HEK293 (cell line): ENCODE measurements at regions not wholly inside any gene's neighbourhood (a gene's known extent, or its start where the extent isn't known, plus 50 kb on each side); places are given as distances from the start of the nearest gene placed in this dataset.

Experiments used
- CTCF ChIA-PET: fragments of 350-600 bp; formaldehyde crosslinking; extraction: SDS; loops from one replicate; lab custom pipeline; 2021; ENCODE audit warnings: antibody characterized with exemption; lab: Yijun Ruan, JAX
- POLR2A ChIA-PET: fragments of 300-600 bp; formaldehyde crosslinking; extraction: SDS; loops from one replicate; lab custom pipeline; 2020; ENCODE audit warnings: antibody characterized with exemption, inconsistent platforms; lab: Yijun Ruan, JAX
- H3K27ac ChIP-seq: fragments of 200-500 bp; sonication (Bioruptor generic); 2 replicates; pipeline ENCODE4 v1.5.1; 2014; ENCODE audit warnings: low read depth, low read length, control low read depth, inconsistent platforms; ENCODE audit errors: extremely low read depth
- H3K36me3 ChIP-seq, 2 experiments: fragments of 200-500 bp in 1 of 2; sonication (Bioruptor generic) in 1 of 2; 1 replicate in 1 of 2; 2 replicates in 1 of 2; pipeline ENCODE4 v1.5.1; 2014 to 2017; ENCODE audit warnings: inconsistent platforms in 2 of 2, low read length in 2 of 2; ENCODE audit not compliant: control insufficient read depth in 2 of 2, insufficient read depth in 1 of 2
- H3K4me1 ChIP-seq: fragments of 200-500 bp; sonication (Bioruptor generic); 2 replicates; pipeline ENCODE4 v1.5.1; 2014; ENCODE audit warnings: mild to moderate bottlenecking, low read length, inconsistent platforms; ENCODE audit not compliant: control insufficient read depth, insufficient read depth
- H3K4me3 ChIP-seq: 2 replicates; pipeline ENCODE4 v1.5.1; 2011; ENCODE audit warnings: low read depth, mild to moderate bottlenecking, control low read depth, low read length, moderate library complexity
- H3K9me3 ChIP-seq: fragments of 200-500 bp; sonication (Bioruptor generic); 2 replicates; pipeline ENCODE4 v1.5.1; 2014; ENCODE audit warnings: low read depth, low read length, inconsistent platforms; ENCODE audit not compliant: control insufficient read depth, insufficient read depth
- GLI4 ChIP-seq: fragments of 450-650 bp; formaldehyde crosslinking; IDR thresholded peaks from 2 replicates; pipeline ENCODE4 v1.5.1; 2016; ENCODE audit warnings: missing biosample characterization, missing genetic modification characterization
- HOXD13 ChIP-seq: sonication (generic); formaldehyde crosslinking; IDR thresholded peaks from 2 replicates; pipeline ENCODE4 v1.8.0; 2022; ENCODE audit warnings: missing genetic modification reagents, borderline replicate concordance
- OSR2 ChIP-seq: fragments of 450-650 bp; formaldehyde crosslinking; IDR thresholded peaks from 2 replicates; pipeline ENCODE4 v1.5.1; 2016; ENCODE audit warnings: missing biosample characterization, missing genetic modification characterization
- SP3 ChIP-seq: fragments of 450-650 bp; formaldehyde crosslinking; IDR thresholded peaks from 2 replicates; pipeline ENCODE4 v1.5.1; 2016; ENCODE audit warnings: missing biosample characterization, missing genetic modification characterization
- ZEB2 ChIP-seq: fragments of 450-650 bp; formaldehyde crosslinking; IDR thresholded peaks from 2 replicates; pipeline ENCODE4 v1.5.1; 2016; ENCODE audit warnings: missing biosample characterization, missing genetic modification characterization
- ZNF10 ChIP-seq: fragments of 450-650 bp; formaldehyde crosslinking; IDR thresholded peaks from 2 replicates; pipeline ENCODE4 v1.5.1; 2017; ENCODE audit warnings: missing biosample characterization, missing genetic modification characterization
- ZNF133 ChIP-seq: fragments of 450-650 bp; formaldehyde crosslinking; IDR thresholded peaks from 2 replicates; pipeline ENCODE4 v1.5.1; 2016; ENCODE audit warnings: missing biosample characterization, missing genetic modification characterization
- ZNF140 ChIP-seq: fragments of 450-650 bp; formaldehyde crosslinking; IDR thresholded peaks from 2 replicates; pipeline ENCODE4 v1.5.1; 2016; ENCODE audit warnings: missing biosample characterization, missing genetic modification characterization
- ZNF202 ChIP-seq: fragments of 450-650 bp; formaldehyde crosslinking; IDR thresholded peaks from 2 replicates; pipeline ENCODE4 v1.5.1; 2016; ENCODE audit warnings: missing biosample characterization, missing genetic modification characterization, borderline replicate concordance
- ZNF23 ChIP-seq: fragments of 450-650 bp; formaldehyde crosslinking; IDR thresholded peaks from 2 replicates; pipeline ENCODE4 v1.5.1; 2016; ENCODE audit warnings: missing biosample characterization, missing genetic modification characterization, borderline replicate concordance
- ZNF274 ChIP-seq, 2 experiments: fragments of 200-500 bp in 1 of 2; fragments of 450-650 bp in 1 of 2; sonication (Bioruptor generic) in 1 of 2; formaldehyde crosslinking in 1 of 2; IDR thresholded peaks; 2 replicates each; pipeline versions ENCODE4 v1.5.1 to v1.6.1; 2014 to 2016; ENCODE audit warnings: borderline replicate concordance in 1 of 2, inconsistent platforms in 1 of 2, low read length in 1 of 2, missing biosample characterization in 1 of 2, missing genetic modification characterization in 1 of 2
- ZNF311 ChIP-seq: fragments of 450-650 bp; formaldehyde crosslinking; IDR thresholded peaks from 2 replicates; pipeline ENCODE4 v1.5.1; 2017; ENCODE audit warnings: missing biosample characterization, missing genetic modification characterization, borderline replicate concordance
- ZNF362 ChIP-seq: fragments of 450-650 bp; formaldehyde crosslinking; IDR thresholded peaks from 2 replicates; pipeline ENCODE4 v1.5.1; 2016; ENCODE audit warnings: missing biosample characterization, missing genetic modification characterization
- ZNF416 ChIP-seq: fragments of 450-650 bp; formaldehyde crosslinking; IDR thresholded peaks from 2 replicates; pipeline ENCODE4 v1.5.1; 2016; ENCODE audit warnings: missing biosample characterization, missing genetic modification characterization
- ZNF423 ChIP-seq: fragments of 450-650 bp; formaldehyde crosslinking; IDR thresholded peaks from 2 replicates; pipeline ENCODE4 v1.5.1; 2016; ENCODE audit warnings: missing biosample characterization, missing genetic modification characterization
- ZNF560 ChIP-seq: fragments of 450-650 bp; formaldehyde crosslinking; IDR thresholded peaks from 2 replicates; pipeline ENCODE4 v1.5.1; 2017; ENCODE audit warnings: missing biosample characterization, missing genetic modification characterization, borderline replicate concordance
- ZNF610 ChIP-seq: fragments of 450-650 bp; formaldehyde crosslinking; IDR thresholded peaks from 2 replicates; pipeline ENCODE4 v1.5.1; 2016; ENCODE audit warnings: missing biosample characterization, missing genetic modification characterization, borderline replicate concordance
- ZNF658 ChIP-seq: fragments of 450-650 bp; formaldehyde crosslinking; IDR thresholded peaks from 2 replicates; pipeline ENCODE4; 2016; ENCODE audit warnings: missing biosample characterization, missing genetic modification characterization
- ZNF664 ChIP-seq: fragments of 450-650 bp; formaldehyde crosslinking; IDR thresholded peaks from 2 replicates; pipeline ENCODE4 v1.5.1; 2016; ENCODE audit warnings: missing biosample characterization, missing genetic modification characterization
- ZNF670 ChIP-seq: fragments of 450-650 bp; formaldehyde crosslinking; IDR thresholded peaks from 2 replicates; pipeline ENCODE4 v1.5.1; 2016; ENCODE audit warnings: missing biosample characterization, missing genetic modification characterization, low read depth
- ZNF768 ChIP-seq: fragments of 450-650 bp; formaldehyde crosslinking; IDR thresholded peaks from 2 replicates; pipeline ENCODE4 v1.5.1; 2018; ENCODE audit warnings: missing biosample characterization, mild to moderate bottlenecking, missing genetic modification characterization
- ZXDB ChIP-seq: fragments of 450-650 bp; formaldehyde crosslinking; IDR thresholded peaks from 2 replicates; pipeline ENCODE4 v1.5.1; 2016; ENCODE audit warnings: missing biosample characterization, missing genetic modification characterization
- TF ChIP-seq, protein P1 (sequence below): fragments of 450-650 bp; formaldehyde crosslinking; IDR thresholded peaks from 2 replicates; pipeline ENCODE4 v1.5.1; 2017; ENCODE audit warnings: missing biosample characterization, missing genetic modification characterization
- TF ChIP-seq, protein P2 (sequence below): sonication (generic); formaldehyde crosslinking; IDR thresholded peaks from 2 replicates; pipeline ENCODE4 v1.8.1; 2022; ENCODE audit warnings: mild to moderate bottlenecking, moderate library complexity, missing genetic modification reagents
- TF ChIP-seq, protein P3 (sequence below): fragments of 450-650 bp; IDR thresholded peaks from 2 replicates; pipeline ENCODE4 v1.5.1; 2018; ENCODE audit warnings: missing biosample characterization, mild to moderate bottlenecking, missing genetic modification characterization
- TF ChIP-seq, protein P4 (sequence below): fragments of 450-650 bp; formaldehyde crosslinking; optimal IDR thresholded peaks from 2 replicates; pipeline ENCODE3; 2016; ENCODE audit warnings: missing biosample characterization, mild to moderate bottlenecking, missing genetic modification characterization
- TF ChIP-seq, protein P5 (sequence below): fragments of 450-650 bp; formaldehyde crosslinking; IDR thresholded peaks from 2 replicates; pipeline ENCODE4 v1.5.1; 2016; ENCODE audit warnings: missing biosample characterization, missing genetic modification characterization

- Histone ChIP-seq H3K36me3 (no peaks in the 10 kb centered on the region), H3K4me1 (no peaks in the 10 kb centered on the region), H3K9me3 (no peaks in the 10 kb centered on the region), H3K27ac (no peak overlapping the region), H3K4me3 (no peak overlapping the region)
- POLR2A ChIA-PET: no interaction called here
- TF ChIP-seq ZNF610 (tag by site-specific recombination): no peak
- no peak for TF ChIP-seq ZNF658 (tag by site-specific recombination)
- no peak for TF ChIP-seq ZNF423 (tag by site-specific recombination)
- TF ChIP-seq OSR2 (tag by site-specific recombination): no peak
- no peak for TF ChIP-seq ZNF202 (tag by site-specific recombination)
- TF ChIP-seq, protein P1, sequence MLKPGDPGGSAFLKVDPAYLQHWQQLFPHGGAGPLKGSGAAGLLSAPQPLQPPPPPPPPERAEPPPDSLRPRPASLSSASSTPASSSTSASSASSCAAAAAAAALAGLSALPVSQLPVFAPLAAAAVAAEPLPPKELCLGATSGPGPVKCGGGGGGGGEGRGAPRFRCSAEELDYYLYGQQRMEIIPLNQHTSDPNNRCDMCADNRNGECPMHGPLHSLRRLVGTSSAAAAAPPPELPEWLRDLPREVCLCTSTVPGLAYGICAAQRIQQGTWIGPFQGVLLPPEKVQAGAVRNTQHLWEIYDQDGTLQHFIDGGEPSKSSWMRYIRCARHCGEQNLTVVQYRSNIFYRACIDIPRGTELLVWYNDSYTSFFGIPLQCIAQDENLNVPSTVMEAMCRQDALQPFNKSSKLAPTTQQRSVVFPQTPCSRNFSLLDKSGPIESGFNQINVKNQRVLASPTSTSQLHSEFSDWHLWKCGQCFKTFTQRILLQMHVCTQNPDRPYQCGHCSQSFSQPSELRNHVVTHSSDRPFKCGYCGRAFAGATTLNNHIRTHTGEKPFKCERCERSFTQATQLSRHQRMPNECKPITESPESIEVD (tag by site-specific recombination): no peak
- TF ChIP-seq ZNF560 (tag by site-specific recombination): no peak
- no peak for TF ChIP-seq ZXDB (tag by site-specific recombination)
- no peak for TF ChIP-seq ZNF274 (IDR thresholded peaks at IDR 0.05; ENCODE audit: low read length)
- no peak for TF ChIP-seq ZNF274 (tag by site-specific recombination; IDR thresholded peaks at IDR 0.05; ENCODE audit: borderline replicate concordance)
- TF ChIP-seq, protein P2, sequence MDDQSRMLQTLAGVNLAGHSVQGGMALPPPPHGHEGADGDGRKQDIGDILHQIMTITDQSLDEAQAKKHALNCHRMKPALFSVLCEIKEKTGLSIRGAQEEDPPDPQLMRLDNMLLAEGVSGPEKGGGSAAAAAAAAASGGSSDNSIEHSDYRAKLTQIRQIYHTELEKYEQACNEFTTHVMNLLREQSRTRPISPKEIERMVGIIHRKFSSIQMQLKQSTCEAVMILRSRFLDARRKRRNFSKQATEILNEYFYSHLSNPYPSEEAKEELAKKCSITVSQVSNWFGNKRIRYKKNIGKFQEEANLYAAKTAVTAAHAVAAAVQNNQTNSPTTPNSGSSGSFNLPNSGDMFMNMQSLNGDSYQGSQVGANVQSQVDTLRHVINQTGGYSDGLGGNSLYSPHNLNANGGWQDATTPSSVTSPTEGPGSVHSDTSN (CRISPR knock-in tag): no peak
- TF ChIP-seq SP3 (tag by site-specific recombination): no peak
- TF ChIP-seq ZEB2: no peak
- TF ChIP-seq, protein P3, sequence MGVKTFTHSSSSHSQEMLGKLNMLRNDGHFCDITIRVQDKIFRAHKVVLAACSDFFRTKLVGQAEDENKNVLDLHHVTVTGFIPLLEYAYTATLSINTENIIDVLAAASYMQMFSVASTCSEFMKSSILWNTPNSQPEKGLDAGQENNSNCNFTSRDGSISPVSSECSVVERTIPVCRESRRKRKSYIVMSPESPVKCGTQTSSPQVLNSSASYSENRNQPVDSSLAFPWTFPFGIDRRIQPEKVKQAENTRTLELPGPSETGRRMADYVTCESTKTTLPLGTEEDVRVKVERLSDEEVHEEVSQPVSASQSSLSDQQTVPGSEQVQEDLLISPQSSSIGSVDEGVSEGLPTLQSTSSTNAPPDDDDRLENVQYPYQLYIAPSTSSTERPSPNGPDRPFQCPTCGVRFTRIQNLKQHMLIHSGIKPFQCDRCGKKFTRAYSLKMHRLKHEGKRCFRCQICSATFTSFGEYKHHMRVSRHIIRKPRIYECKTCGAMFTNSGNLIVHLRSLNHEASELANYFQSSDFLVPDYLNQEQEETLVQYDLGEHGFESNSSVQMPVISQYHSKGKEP (tag by site-specific recombination): no peak
- no peak for TF ChIP-seq ZNF362 (tag by site-specific recombination)
- no peak for TF ChIP-seq HOXD13 (CRISPR knock-in tag)
- no peak for TF ChIP-seq ZNF768 (tag by site-specific recombination)
- CTCF ChIA-PET: interaction anchor here (0.6 to 0.7 kb wide), 2 partner anchors 27 to 29 kb away, joined by 3 read pairs; no protein-coding TSS in a partner anchor
These were observed 416.9 kb downstream of the PSAT1 start for GRCh38 chr9:78713614-78714405.

DNA sequence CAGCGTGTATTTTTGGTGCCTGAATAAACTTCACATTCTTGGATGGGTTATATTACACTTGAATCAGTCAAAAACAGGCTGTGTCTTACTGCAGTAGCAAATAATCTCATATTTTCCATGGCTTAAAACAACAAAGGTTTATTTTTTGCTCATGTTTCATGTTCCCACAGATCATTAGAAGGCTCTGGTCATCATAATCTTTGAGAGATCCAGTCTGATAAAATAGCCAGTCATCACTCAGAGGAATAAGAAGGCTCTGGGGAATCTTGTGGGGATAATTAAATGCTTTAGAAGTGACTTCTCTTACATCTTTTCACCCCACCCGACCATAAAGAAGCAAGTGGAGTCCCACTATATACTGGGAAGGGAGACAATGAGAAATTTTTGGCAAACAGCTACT is 417.7 kb downstream of the PSAT1 start:
- H3K27ac ChIP-seq: no peak overlapping the region
- no peak for TF ChIP-seq ZNF311 (tag by site-specific recombination)
- no peak for TF ChIP-seq ZNF423 (tag by site-specific recombination)
- TF ChIP-seq, protein P4, sequence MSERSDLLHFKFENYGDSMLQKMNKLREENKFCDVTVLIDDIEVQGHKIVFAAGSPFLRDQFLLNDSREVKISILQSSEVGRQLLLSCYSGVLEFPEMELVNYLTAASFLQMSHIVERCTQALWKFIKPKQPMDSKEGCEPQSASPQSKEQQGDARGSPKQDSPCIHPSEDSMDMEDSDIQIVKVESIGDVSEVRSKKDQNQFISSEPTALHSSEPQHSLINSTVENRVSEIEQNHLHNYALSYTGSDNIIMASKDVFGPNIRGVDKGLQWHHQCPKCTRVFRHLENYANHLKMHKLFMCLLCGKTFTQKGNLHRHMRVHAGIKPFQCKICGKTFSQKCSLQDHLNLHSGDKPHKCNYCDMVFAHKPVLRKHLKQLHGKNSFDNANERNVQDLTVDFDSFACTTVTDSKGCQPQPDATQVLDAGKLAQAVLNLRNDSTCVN: no peak
- TF ChIP-seq ZNF133 (tag by site-specific recombination): no peak
- TF ChIP-seq ZNF664 (tag by site-specific recombination): no peak
- TF ChIP-seq, protein P5, sequence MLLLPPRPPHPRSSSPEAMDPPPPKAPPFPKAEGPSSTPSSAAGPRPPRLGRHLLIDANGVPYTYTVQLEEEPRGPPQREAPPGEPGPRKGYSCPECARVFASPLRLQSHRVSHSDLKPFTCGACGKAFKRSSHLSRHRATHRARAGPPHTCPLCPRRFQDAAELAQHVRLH (tag by site-specific recombination): no peak
- TF ChIP-seq ZNF416 (tag by site-specific recombination): no peak
- TF ChIP-seq ZNF140 (tag by site-specific recombination): no peak
- no peak for TF ChIP-seq ZNF10 (tag by site-specific recombination)
- no peak for TF ChIP-seq ZNF670 (tag by site-specific recombination)
- TF ChIP-seq GLI4 (tag by site-specific recombination): no peak
- TF ChIP-seq ZNF23 (tag by site-specific recombination): no peak

More for the DNA sequence above, 417.7 kb downstream of the PSAT1 start:
- no peaks in the 10 kb centered on the region for H3K36me3 ChIP-seq
- ChIA-PET POLR2A (no interaction called here), CTCF (interaction anchor here (0.6 kb wide), 1 partner anchor 16 kb away, joined by 3 read pairs; no protein-coding TSS in a partner anchor)
- no peaks in the 10 kb centered on the region for H3K4me1 ChIP-seq
- H3K4me3 ChIP-seq: no peak overlapping the region
- H3K9me3 ChIP-seq: no peaks in the 10 kb centered on the region
